PC-3 (cell line): ENCODE measurements at regions not wholly inside any gene's neighbourhood (a gene's known extent, or its start where the extent isn't known, plus 50 kb on each side); places are given as distances from the start of the nearest gene placed in this dataset.
"Not testable (repeated sequence)": the region's sequence is repeated elsewhere in the genome, so short reads cannot be mapped to it uniquely, and the experiment has no call there.

Source experiments
- ATAC-seq: fragments of 200-7000 bp; cut with Tn5 transposase; 2 replicates; pipeline ENCODE4 v1.9.1; 2020; ENCODE audit warnings: mild to moderate bottlenecking, moderate library complexity
- BruUV-seq: library from RNA; stranded (reverse); fragments of 400-500 nt; replicated peaks from 2 replicates; lab custom pipeline; 2021; lab: Mats Ljungman, UMichigan
- CTCF ChIA-PET: fragments of 300-600 bp; sonication (Branson Sonifier 250); formaldehyde crosslinking; loops from one replicate; lab custom pipeline; 2022; ENCODE audit warnings: antibody characterized with exemption; lab: Charles Lee
- POLR2A ChIA-PET: fragments of 300-600 bp; sonication (Branson Sonifier 250); formaldehyde crosslinking; loops from one replicate; lab custom pipeline; 2022; ENCODE audit warnings: antibody characterized with exemption; ENCODE audit not compliant: unreplicated experiment; lab: Charles Lee
- DNase-seq: peaks from one replicate; pipeline ENCODE4 v3.0.0-alpha.2; 2015
- H2AFZ ChIP-seq: fragments of 300-600 bp; sonication (generic); 2 replicates; pipeline ENCODE4 v1.6.0; 2016; ENCODE audit warnings: antibody characterized with exemption, low read length
- H3F3A ChIP-seq: fragments of 300-600 bp; sonication (generic); one replicate; pipeline ENCODE4 v1.6.0; 2017; ENCODE audit warnings: antibody characterized with exemption, low read length, control low read depth, mild to moderate bottlenecking; ENCODE audit not compliant: unreplicated experiment
- H3K27ac ChIP-seq: fragments of 300-600 bp; sonication (generic); 2 replicates; pipeline ENCODE4 v1.5.1; 2016; ENCODE audit warnings: mild to moderate bottlenecking, low read length
- H3K27me3 ChIP-seq: fragments of 300-600 bp; sonication (generic); 2 replicates; pipeline ENCODE4 v1.6.1; 2016; ENCODE audit warnings: low read length, mixed read lengths
- H3K36me3 ChIP-seq: fragments of 300-600 bp; sonication (generic); 2 replicates; pipeline ENCODE4 v1.6.1; 2016; ENCODE audit warnings: low read depth, mixed run types, low read length, mixed read lengths
- H3K4me1 ChIP-seq: fragments of 300-600 bp; sonication (generic); 2 replicates; pipeline ENCODE4 v1.5.1; 2016; ENCODE audit warnings: low read length; ENCODE audit not compliant: insufficient read depth
- H3K4me2 ChIP-seq: fragments of 300-600 bp; sonication (generic); 2 replicates; pipeline ENCODE4 v1.6.0; 2016; ENCODE audit warnings: low read length
- H3K4me3 ChIP-seq: fragments of 300-600 bp; sonication (generic); 2 replicates; pipeline ENCODE4 v1.5.1; 2016; ENCODE audit warnings: mild to moderate bottlenecking, low read length, mixed read lengths
- H3K79me2 ChIP-seq: fragments of 300-600 bp; sonication (generic); 2 replicates; pipeline ENCODE4 v1.6.1; 2017; ENCODE audit warnings: low read length, mixed read lengths
- H3K9ac ChIP-seq: fragments of 300-600 bp; sonication (generic); 2 replicates; pipeline ENCODE4 v1.6.0; 2016; ENCODE audit warnings: mild to moderate bottlenecking, low read length
- H3K9me2 ChIP-seq: fragments of 300-600 bp; sonication (generic); replicated peaks from 2 replicates; pipeline ENCODE4 v1.6.1; 2016; ENCODE audit warnings: mixed run types, low read length, mixed read lengths
- H3K9me3 ChIP-seq: fragments of 300-600 bp; sonication (generic); 2 replicates; pipeline ENCODE4 v1.6.1; 2016; ENCODE audit warnings: low read length, mixed read lengths
- H4K20me1 ChIP-seq: fragments of 300-600 bp; sonication (generic); 2 replicates; pipeline ENCODE4 v1.6.1; 2016; ENCODE audit warnings: low read length, mixed read lengths
- CTCF ChIP-seq: fragments of 300-600 bp; sonication (generic); conservative IDR thresholded peaks from 2 replicates; pipeline ENCODE4 v1.5.1; 2017; ENCODE audit warnings: antibody characterized with exemption, low read depth, mild to moderate bottlenecking, low read length
- EZH2 ChIP-seq: fragments of 300-600 bp; sonication (generic); IDR thresholded peaks from one replicate; pipeline ENCODE4 v1.6.1; 2017; ENCODE audit warnings: antibody characterized with exemption, mild to moderate bottlenecking, low read length; ENCODE audit not compliant: unreplicated experiment
- EZH2phosphoT487 ChIP-seq: fragments of 300-600 bp; sonication (generic); IDR thresholded peaks from 2 replicates; pipeline ENCODE4 v1.6.1; 2018; ENCODE audit warnings: mild to moderate bottlenecking, antibody characterized with exemption, low read length, borderline replicate concordance
- intact Hi-C: fragments of 100-400 bp; cut with micrococcal nuclease; formaldehyde crosslinking; loops from 2 replicates; pipeline ENCODE4 v1.9.0; 2023

DNA sequence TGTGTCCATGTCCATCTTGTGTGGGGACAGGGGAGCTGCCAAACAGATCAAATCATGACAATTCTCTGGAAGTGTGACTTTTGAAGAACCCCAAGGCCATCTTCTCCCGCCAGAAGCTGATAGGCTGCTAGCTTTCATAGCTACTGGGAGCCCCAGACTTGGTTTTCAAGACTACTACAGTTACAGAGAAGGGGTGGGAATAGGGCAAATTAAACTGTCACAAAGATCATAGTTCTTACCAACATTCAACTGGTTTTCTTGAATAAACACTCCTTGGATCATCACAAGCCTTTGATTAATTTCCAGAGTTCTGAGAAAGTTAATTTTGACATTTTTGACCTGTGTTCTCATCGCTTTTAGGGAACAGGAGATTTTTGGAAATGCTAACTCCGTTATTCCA lies 67.8 kb upstream of the FARP1 start:
- TF ChIP-seq EZH2 (no peak), CTCF (no peak), EZH2phosphoT487 (no peak)
- DNase-seq (no peak), ATAC-seq (no peak)
- H3K4me1 ChIP-seq, result no peaks in the 10 kb centered on the region
- CTCF ChIA-PET, result no interaction called here
- no peaks in the 10 kb centered on the region for H3K27me3 ChIP-seq
- no peak overlapping the region for H3K9ac ChIP-seq
- no peak overlapping the region for H3K27ac ChIP-seq
- H3K79me2 ChIP-seq, result no peaks in the 10 kb centered on the region
- H2AFZ ChIP-seq, result no peak overlapping the region
- POLR2A ChIA-PET, result no interaction called here
- H4K20me1 ChIP-seq, result no peaks in the 10 kb centered on the region
- H3F3A ChIP-seq, result no peaks in the 10 kb centered on the region
- BruUV-seq, result no TSS peak
- H3K36me3 ChIP-seq, result no peaks in the 10 kb centered on the region
- H3K9me2 ChIP-seq, result no peaks in the 10 kb centered on the region
- no peaks in the 10 kb centered on the region for H3K9me3 ChIP-seq
- no peak overlapping the region for H3K4me3 ChIP-seq
- intact Hi-C loops, result no loop called here
- H3K4me2 ChIP-seq, result no peak overlapping the region

- H3K9me2 ChIP-seq, BruUV-seq, DNase-seq, H3K4me1 ChIP-seq, H2AFZ ChIP-seq, POLR2A ChIA-PET, H3K4me3 ChIP-seq, H3K79me2 ChIP-seq, H4K20me1 ChIP-seq, ATAC-seq, H3F3A ChIP-seq, H3K9ac ChIP-seq, intact Hi-C loops, CTCF ChIA-PET, H3K9me3 ChIP-seq, H3K27me3 ChIP-seq, H3K4me2 ChIP-seq, H3K36me3 ChIP-seq, H3K27ac ChIP-seq: not testable (repeated sequence)
These were observed 66.6 kb upstream of the FARP1 start for GRCh38 chr13:98076309-98076708.

DNA sequence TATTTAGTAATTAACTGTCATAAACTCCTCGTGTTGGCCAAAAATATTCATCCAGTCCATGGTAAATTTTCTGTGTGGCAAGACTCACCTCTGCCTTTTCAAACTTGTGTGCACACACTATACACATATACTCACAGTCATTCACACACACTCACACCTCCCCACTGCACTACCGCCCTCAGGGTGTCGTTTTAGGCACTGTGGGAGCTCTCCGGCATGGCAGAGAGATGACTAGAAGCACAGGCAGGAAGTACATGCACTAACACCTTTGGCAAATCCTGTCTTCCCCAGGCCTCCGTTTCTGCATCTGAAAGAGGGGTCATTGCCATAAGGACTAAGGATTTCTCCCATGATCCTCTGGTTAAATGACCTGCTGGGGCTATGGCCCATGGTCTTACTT lies 62.6 kb upstream of the FARP1 start:
- H4K20me1 ChIP-seq, result no peaks in the 10 kb centered on the region
- no peak overlapping the region for H2AFZ ChIP-seq
- ATAC-seq, result no peak
- BruUV-seq, result no TSS peak
- no peaks in the 10 kb centered on the region for H3K27me3 ChIP-seq
- H3K79me2 ChIP-seq, result no peaks in the 10 kb centered on the region
- no peaks in the 10 kb centered on the region for H3K4me1 ChIP-seq
- POLR2A ChIA-PET, result no interaction called here
- H3K4me3 ChIP-seq, result no peak overlapping the region
- no peak overlapping the region for H3K9ac ChIP-seq
- H3K36me3 ChIP-seq, result no peaks in the 10 kb centered on the region
- H3F3A ChIP-seq, result no peaks in the 10 kb centered on the region
- no peak for DNase-seq
- H3K9me2 ChIP-seq, result no peaks in the 10 kb centered on the region
- no peak overlapping the region for H3K4me2 ChIP-seq
- H3K9me3 ChIP-seq, result no peaks in the 10 kb centered on the region
- no peak for TF ChIP-seq CTCF
- TF ChIP-seq EZH2phosphoT487, result no peak
- no peak for TF ChIP-seq EZH2
- intact Hi-C loops, result no loop called here
- H3K27ac ChIP-seq, result no peak overlapping the region
- CTCF ChIA-PET, result no interaction called here
